ENCODE measurements at regions not wholly inside any gene's neighbourhood (a gene's known extent, or its start where the extent isn't known, plus 50 kb on each side); places are given as distances from the start of the nearest gene placed in this dataset.
A peak's percentile ranks its signal among the peaks of the same experiment; 100 is the strongest.

GRCh38 chr5:179409806-179410205, 64.5 kb upstream of the ADAMTS2 start:
- peak overlapping the region in 1 of 2 donors; percentile 30 for H3K27ac ChIP-seq (ENCODE audit: low read depth in 1 of 2, low read length in 2 of 2)
- TF ChIP-seq ATF3 (IDR thresholded peaks at IDR 0.05), result no peak
- no peak for TF ChIP-seq FOXA2 (IDR thresholded peaks at IDR 0.05)
- no peak for TF ChIP-seq GABPA (IDR thresholded peaks at IDR 0.05 in 1 of 2, conservative IDR thresholded peaks at IDR 0.05 in 1 of 2)
- TF ChIP-seq HNF4A (conservative IDR thresholded peaks at IDR 0.05), result no peak
- no peak for TF ChIP-seq TAF1 (conservative IDR thresholded peaks at IDR 0.05)
- TF ChIP-seq EGR1 (IDR thresholded peaks at IDR 0.05; ENCODE audit: low read depth in 2 of 2), result no peak
- no peak for TF ChIP-seq MAX (IDR thresholded peaks at IDR 0.05)
- TF ChIP-seq CTCF (IDR thresholded peaks at IDR 0.05; ENCODE audit: low read depth, low read length, missing input control), result no peak
- H3K9ac ChIP-seq (ENCODE audit: low read depth in 1 of 2, low read length in 2 of 2), result no peak overlapping the region
- H3K27me3 ChIP-seq (ENCODE audit: control insufficient read depth in 4 of 4, insufficient read depth in 4 of 4, low read length in 3 of 4), result no peaks in the 10 kb centered on the region
- H3K4me3 ChIP-seq (ENCODE audit: low read depth in 1 of 3, low read length in 3 of 3), result no peak overlapping the region
- WGBS, result 95% methylated on average over 7 of the region's 7 CpGs
- no peaks in the 10 kb centered on the region for H3K9me3 ChIP-seq (ENCODE audit: control insufficient read depth in 4 of 4, low read length in 3 of 4)
- no peak for DNase-seq (ENCODE audit: low spot score)
- no peaks in the 10 kb centered on the region for H3K36me3 ChIP-seq (ENCODE audit: control insufficient read depth in 4 of 4, insufficient read depth in 3 of 4, low read depth in 1 of 4, low read length in 3 of 4)
- H3K4me1 ChIP-seq (ENCODE audit: control insufficient read depth in 4 of 4, insufficient read depth in 4 of 4, low read length in 3 of 4), result no peaks in the 10 kb centered on the region

- DNase-seq (ENCODE audit: low spot score), result peak; percentile 17
- 83% methylated on average over 19 of the region's 19 CpGs for WGBS
Observed at GRCh38 chr5:179408611-179409010, 63.4 kb upstream of the ADAMTS2 start.

More at GRCh38 chr5:179408611-179409010, 63.4 kb upstream of the ADAMTS2 start:
- H3K4me1 ChIP-seq (ENCODE audit: control insufficient read depth in 4 of 4, insufficient read depth in 4 of 4, low read length in 3 of 4), result no peaks in the 10 kb centered on the region
- no peak overlapping the region for H3K27ac ChIP-seq (ENCODE audit: low read depth in 1 of 2, low read length in 2 of 2)
- H3K27me3 ChIP-seq (ENCODE audit: control insufficient read depth in 4 of 4, insufficient read depth in 4 of 4, low read length in 3 of 4), result no peaks in the 10 kb centered on the region
- no peaks in the 10 kb centered on the region for H3K36me3 ChIP-seq (ENCODE audit: control insufficient read depth in 4 of 4, insufficient read depth in 3 of 4, low read depth in 1 of 4, low read length in 3 of 4)
- H3K9me3 ChIP-seq (ENCODE audit: control insufficient read depth in 4 of 4, low read length in 3 of 4), result no peaks in the 10 kb centered on the region
- no peak overlapping the region for H3K4me3 ChIP-seq (ENCODE audit: low read depth in 1 of 3, low read length in 3 of 3)
- TF ChIP-seq RXRA (IDR thresholded peaks at IDR 0.05), result no peak
- no peak for TF ChIP-seq JUND (IDR thresholded peaks at IDR 0.05)
- no peak for TF ChIP-seq CTCF (IDR thresholded peaks at IDR 0.05; ENCODE audit: low read depth, low read length, missing input control)
- no peak overlapping the region for H3K9ac ChIP-seq (ENCODE audit: low read depth in 1 of 2, low read length in 2 of 2)

Measured in liver (tissue), 8 donors.